HEK293 (cell line): ENCODE measurements at regions not wholly inside any gene's neighbourhood (a gene's known extent, or its start where the extent isn't known, plus 50 kb on each side); places are given as distances from the start of the nearest gene placed in this dataset.

Source experiments
- CTCF ChIA-PET: fragments of 350-600 bp; formaldehyde crosslinking; extraction: SDS; loops from one replicate; lab custom pipeline; 2021; ENCODE audit warnings: antibody characterized with exemption; lab: Yijun Ruan, JAX
- POLR2A ChIA-PET: fragments of 300-600 bp; formaldehyde crosslinking; extraction: SDS; loops from one replicate; lab custom pipeline; 2020; ENCODE audit warnings: antibody characterized with exemption, inconsistent platforms; lab: Yijun Ruan, JAX
- H3K27ac ChIP-seq: fragments of 200-500 bp; sonication (Bioruptor generic); 2 replicates; pipeline ENCODE4 v1.5.1; 2014; ENCODE audit warnings: low read depth, low read length, control low read depth, inconsistent platforms; ENCODE audit errors: extremely low read depth
- H3K36me3 ChIP-seq, 2 experiments: fragments of 200-500 bp in 1 of 2; sonication (Bioruptor generic) in 1 of 2; 1 replicate in 1 of 2; 2 replicates in 1 of 2; pipeline ENCODE4 v1.5.1; 2014 to 2017; ENCODE audit warnings: inconsistent platforms in 2 of 2, low read length in 2 of 2; ENCODE audit not compliant: control insufficient read depth in 2 of 2, insufficient read depth in 1 of 2
- H3K4me1 ChIP-seq: fragments of 200-500 bp; sonication (Bioruptor generic); 2 replicates; pipeline ENCODE4 v1.5.1; 2014; ENCODE audit warnings: mild to moderate bottlenecking, low read length, inconsistent platforms; ENCODE audit not compliant: control insufficient read depth, insufficient read depth
- H3K4me3 ChIP-seq: 2 replicates; pipeline ENCODE4 v1.5.1; 2011; ENCODE audit warnings: low read depth, mild to moderate bottlenecking, control low read depth, low read length, moderate library complexity
- H3K9me3 ChIP-seq: fragments of 200-500 bp; sonication (Bioruptor generic); 2 replicates; pipeline ENCODE4 v1.5.1; 2014; ENCODE audit warnings: low read depth, low read length, inconsistent platforms; ENCODE audit not compliant: control insufficient read depth, insufficient read depth
- BCL11B ChIP-seq: fragments of 450-650 bp; formaldehyde crosslinking; IDR thresholded peaks from 2 replicates; pipeline ENCODE4 v1.5.1; 2016; ENCODE audit warnings: low read depth, missing biosample characterization, missing genetic modification characterization
- GLI2 ChIP-seq: fragments of 450-650 bp; formaldehyde crosslinking; IDR thresholded peaks from 2 replicates; pipeline ENCODE4; 2017; ENCODE audit warnings: missing biosample characterization, missing genetic modification characterization, low read depth, borderline replicate concordance
- HOXA7 ChIP-seq: sonication (generic); formaldehyde crosslinking; IDR thresholded peaks from 2 replicates; pipeline ENCODE4 v1.8.1; 2022; ENCODE audit warnings: missing genetic modification reagents, borderline replicate concordance
- HOXD13 ChIP-seq: sonication (generic); formaldehyde crosslinking; IDR thresholded peaks from 2 replicates; pipeline ENCODE4 v1.8.0; 2022; ENCODE audit warnings: missing genetic modification reagents, borderline replicate concordance
- KLF1 ChIP-seq: fragments of 450-650 bp; formaldehyde crosslinking; IDR thresholded peaks from 2 replicates; pipeline ENCODE4 v1.5.1; 2016; ENCODE audit warnings: missing biosample characterization, missing genetic modification characterization
- KLF16 ChIP-seq: fragments of 450-650 bp; formaldehyde crosslinking; IDR thresholded peaks from 2 replicates; pipeline ENCODE4 v1.5.1; 2017; ENCODE audit warnings: missing biosample characterization, missing genetic modification characterization
- KLF9 ChIP-seq: fragments of 450-650 bp; formaldehyde crosslinking; IDR thresholded peaks from 2 replicates; pipeline ENCODE4 v1.5.1; 2016; ENCODE audit warnings: missing biosample characterization, missing genetic modification characterization, low read depth
- MEIS1 ChIP-seq: sonication (generic); formaldehyde crosslinking; IDR thresholded peaks from 2 replicates; pipeline ENCODE4 v1.8.1; 2022; ENCODE audit warnings: missing genetic modification reagents, mild to moderate bottlenecking, borderline replicate concordance
- MZF1 ChIP-seq: fragments of 450-650 bp; formaldehyde crosslinking; IDR thresholded peaks from 2 replicates; pipeline ENCODE4 v1.5.1; 2017; ENCODE audit warnings: missing biosample characterization, missing genetic modification characterization, borderline replicate concordance
- SETDB1 ChIP-seq: IDR thresholded peaks from one replicate; pipeline ENCODE4 v1.6.1; 2017; ENCODE audit warnings: mild to moderate bottlenecking, low read length, moderate library complexity, mixed read lengths; ENCODE audit not compliant: insufficient read length
- SP2 ChIP-seq: fragments of 450-650 bp; formaldehyde crosslinking; IDR thresholded peaks from 2 replicates; pipeline ENCODE4 v1.5.1; 2016; ENCODE audit warnings: missing biosample characterization, missing genetic modification characterization
- ZFP3 ChIP-seq: fragments of 450-650 bp; formaldehyde crosslinking; IDR thresholded peaks from 2 replicates; pipeline ENCODE4 v1.5.1; 2016; ENCODE audit warnings: low read depth, missing biosample characterization, missing genetic modification characterization
- ZFP69B ChIP-seq: fragments of 450-650 bp; formaldehyde crosslinking; IDR thresholded peaks from 2 replicates; pipeline ENCODE4 v1.5.1; 2016; ENCODE audit warnings: missing biosample characterization, missing genetic modification characterization
- ZIC2 ChIP-seq: fragments of 450-650 bp; formaldehyde crosslinking; IDR thresholded peaks from 2 replicates; pipeline ENCODE4 v1.5.1; 2016; ENCODE audit warnings: missing biosample characterization, missing genetic modification characterization
- ZNF112 ChIP-seq: fragments of 450-650 bp; formaldehyde crosslinking; IDR thresholded peaks from 2 replicates; pipeline ENCODE4 v1.5.0; 2017; ENCODE audit warnings: missing biosample characterization, missing genetic modification characterization
- ZNF132 ChIP-seq: fragments of 450-650 bp; formaldehyde crosslinking; IDR thresholded peaks from 2 replicates; pipeline ENCODE4 v1.5.1; 2017; ENCODE audit warnings: missing biosample characterization, missing genetic modification characterization, borderline replicate concordance
- ZNF175 ChIP-seq: fragments of 450-650 bp; formaldehyde crosslinking; IDR thresholded peaks from 2 replicates; pipeline ENCODE4 v1.5.1; 2016; ENCODE audit warnings: missing biosample characterization, missing genetic modification characterization
- ZNF221 ChIP-seq: fragments of 450-650 bp; formaldehyde crosslinking; IDR thresholded peaks from 2 replicates; pipeline ENCODE4 v1.5.1; 2017; ENCODE audit warnings: missing biosample characterization, missing genetic modification characterization, borderline replicate concordance
- ZNF292 ChIP-seq: fragments of 450-650 bp; formaldehyde crosslinking; IDR thresholded peaks from 2 replicates; pipeline ENCODE4 v1.5.1; 2016; ENCODE audit warnings: low read depth, missing biosample characterization, missing genetic modification characterization, borderline replicate concordance
- ZNF426 ChIP-seq: fragments of 450-650 bp; formaldehyde crosslinking; IDR thresholded peaks from 2 replicates; pipeline ENCODE4 v1.5.1; 2017; ENCODE audit warnings: missing biosample characterization, missing genetic modification characterization, mild to moderate bottlenecking, inconsistent platforms, moderate library complexity
- ZNF510 ChIP-seq: fragments of 450-650 bp; formaldehyde crosslinking; IDR thresholded peaks from 2 replicates; pipeline ENCODE4 v1.5.1; 2018; ENCODE audit warnings: mild to moderate bottlenecking, missing genetic modification characterization, missing biosample characterization; ENCODE audit not compliant: insufficient replicate concordance
- ZNF530 ChIP-seq: fragments of 450-650 bp; formaldehyde crosslinking; IDR thresholded peaks from 2 replicates; pipeline ENCODE4 v1.5.1; 2016; ENCODE audit warnings: low read depth, missing biosample characterization, missing genetic modification characterization
- ZNF558 ChIP-seq: fragments of 450-650 bp; formaldehyde crosslinking; IDR thresholded peaks from 2 replicates; pipeline ENCODE4 v1.5.1; 2016; ENCODE audit warnings: missing biosample characterization, missing genetic modification characterization
- ZNF561 ChIP-seq: fragments of 450-650 bp; IDR thresholded peaks from 2 replicates; pipeline ENCODE4 v1.5.1; 2018; ENCODE audit warnings: missing biosample characterization, missing genetic modification characterization, borderline replicate concordance
- ZNF610 ChIP-seq: fragments of 450-650 bp; formaldehyde crosslinking; IDR thresholded peaks from 2 replicates; pipeline ENCODE4 v1.5.1; 2016; ENCODE audit warnings: missing biosample characterization, missing genetic modification characterization, borderline replicate concordance
- ZNF658 ChIP-seq: fragments of 450-650 bp; formaldehyde crosslinking; IDR thresholded peaks from 2 replicates; pipeline ENCODE4; 2016; ENCODE audit warnings: missing biosample characterization, missing genetic modification characterization
- ZNF837 ChIP-seq: fragments of 450-650 bp; formaldehyde crosslinking; IDR thresholded peaks from 2 replicates; pipeline ENCODE4 v1.5.1; 2016; ENCODE audit warnings: missing biosample characterization, missing genetic modification characterization
- ZSCAN30 ChIP-seq: fragments of 450-650 bp; IDR thresholded peaks from 2 replicates; pipeline ENCODE4 v1.5.1; 2018; ENCODE audit warnings: missing biosample characterization, mild to moderate bottlenecking, missing genetic modification characterization, moderate library complexity
- TF ChIP-seq, protein P1 (sequence below): fragments of 450-650 bp; IDR thresholded peaks from 2 replicates; pipeline ENCODE4 v1.5.1; 2018; ENCODE audit warnings: missing biosample characterization, mild to moderate bottlenecking, missing genetic modification characterization
- TF ChIP-seq, protein P2 (sequence below): fragments of 450-650 bp; formaldehyde crosslinking; IDR thresholded peaks from 2 replicates; pipeline ENCODE4 v1.5.1; 2016; ENCODE audit warnings: missing biosample characterization, missing genetic modification characterization, low read depth
- TF ChIP-seq, protein P3 (sequence below): fragments of 450-650 bp; IDR thresholded peaks from 2 replicates; pipeline ENCODE4 v1.5.1; 2018; ENCODE audit warnings: missing biosample characterization, missing genetic modification characterization

DNA sequence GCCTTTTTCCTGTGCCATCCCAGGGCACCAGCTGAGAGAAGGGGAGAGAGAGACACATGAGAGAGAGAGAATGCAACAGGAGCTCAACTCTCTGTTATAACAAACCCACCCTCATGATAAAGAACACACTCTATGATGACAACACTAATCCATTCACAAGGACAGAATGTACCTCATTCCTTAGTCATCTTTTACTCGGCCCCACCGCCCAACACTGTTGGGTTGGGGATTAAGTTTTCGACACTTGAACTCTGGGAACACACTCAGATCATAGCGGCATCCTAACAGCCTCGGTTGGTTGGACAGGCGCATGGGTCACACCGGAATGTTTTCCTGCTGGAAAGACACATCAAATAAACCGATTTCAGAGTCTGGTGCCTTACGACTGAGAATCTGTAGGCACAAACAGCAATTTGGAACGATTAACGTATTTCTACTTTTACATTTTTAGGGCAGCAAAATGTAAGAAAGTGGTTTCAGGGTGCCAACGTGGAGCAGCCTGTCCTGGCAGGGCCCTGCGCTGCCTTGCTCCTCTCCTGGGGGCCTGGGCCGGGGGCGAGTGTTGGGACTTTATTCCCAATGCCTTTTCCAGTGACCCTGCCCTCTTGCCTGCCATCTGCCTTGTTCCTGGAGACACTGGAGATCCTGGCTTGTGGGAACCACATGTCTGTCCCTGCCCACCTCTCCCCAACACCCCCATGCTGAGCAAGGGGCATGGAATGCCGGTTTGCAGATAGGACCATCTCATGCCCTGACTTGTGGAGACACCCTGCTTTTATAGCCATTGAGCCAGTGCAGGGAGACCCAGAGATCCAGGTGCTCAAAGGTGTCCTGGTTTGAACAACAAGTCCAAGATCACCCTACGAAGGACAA, 287.0 kb downstream of the TCERG1L start (continued):
- TF ChIP-seq ZNF837 (tag by site-specific recombination) (no peak), ZNF112 (tag by site-specific recombination) (no peak), MZF1 (tag by site-specific recombination) (no peak), ZNF561 (tag by site-specific recombination) (no peak)
- TF ChIP-seq, all 188 proteins: peak for 0

DNA sequence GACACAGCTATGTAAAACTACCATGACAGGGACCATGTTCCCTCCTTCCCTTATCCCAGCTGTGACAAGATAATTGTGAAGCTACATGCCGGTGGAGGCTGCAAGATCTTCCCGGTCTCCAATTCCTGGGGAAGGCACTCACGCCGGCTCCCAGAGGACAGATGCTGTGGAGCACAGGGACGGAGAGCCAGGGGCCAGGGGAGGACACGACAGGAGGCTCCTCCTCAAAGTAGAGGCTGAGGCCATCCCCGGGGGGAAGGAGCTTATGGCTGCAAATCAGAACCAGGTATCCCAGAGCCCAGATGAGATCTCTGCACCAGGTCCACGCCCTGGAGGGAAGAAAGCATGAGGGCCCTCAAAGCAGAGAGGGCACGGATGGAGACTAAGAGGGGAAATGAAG, 286.2 kb downstream of the TCERG1L start:
- POLR2A ChIA-PET, result no interaction called here
- Histone ChIP-seq H3K36me3 (no peaks in the 10 kb centered on the region), H3K9me3 (no peaks in the 10 kb centered on the region), H3K4me3 (no peak overlapping the region), H3K4me1 (no peaks in the 10 kb centered on the region), H3K27ac (no peak overlapping the region)
- TF ChIP-seq ZNF175 (tag by site-specific recombination) (no peak), ZNF558 (tag by site-specific recombination) (no peak), ZFP69B (tag by site-specific recombination) (no peak), HOXA7 (no peak), KLF9 (tag by site-specific recombination) (no peak), ZSCAN30 (no peak), SP2 (tag by site-specific recombination) (no peak), KLF16 (tag by site-specific recombination) (no peak), ZIC2 (no peak), ZNF112 (tag by site-specific recombination) (no peak), ZNF530 (tag by site-specific recombination) (no peak), ZNF221 (tag by site-specific recombination) (no peak), MEIS1 (no peak), KLF1 (tag by site-specific recombination) (no peak), ZNF292 (tag by site-specific recombination) (no peak), ZNF426 (tag by site-specific recombination) (no peak), ZNF658 (tag by site-specific recombination) (no peak)
- TF ChIP-seq, protein P1, sequence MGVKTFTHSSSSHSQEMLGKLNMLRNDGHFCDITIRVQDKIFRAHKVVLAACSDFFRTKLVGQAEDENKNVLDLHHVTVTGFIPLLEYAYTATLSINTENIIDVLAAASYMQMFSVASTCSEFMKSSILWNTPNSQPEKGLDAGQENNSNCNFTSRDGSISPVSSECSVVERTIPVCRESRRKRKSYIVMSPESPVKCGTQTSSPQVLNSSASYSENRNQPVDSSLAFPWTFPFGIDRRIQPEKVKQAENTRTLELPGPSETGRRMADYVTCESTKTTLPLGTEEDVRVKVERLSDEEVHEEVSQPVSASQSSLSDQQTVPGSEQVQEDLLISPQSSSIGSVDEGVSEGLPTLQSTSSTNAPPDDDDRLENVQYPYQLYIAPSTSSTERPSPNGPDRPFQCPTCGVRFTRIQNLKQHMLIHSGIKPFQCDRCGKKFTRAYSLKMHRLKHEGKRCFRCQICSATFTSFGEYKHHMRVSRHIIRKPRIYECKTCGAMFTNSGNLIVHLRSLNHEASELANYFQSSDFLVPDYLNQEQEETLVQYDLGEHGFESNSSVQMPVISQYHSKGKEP (tag by site-specific recombination), result no peak
- CTCF ChIA-PET, result no interaction called here

DNA sequence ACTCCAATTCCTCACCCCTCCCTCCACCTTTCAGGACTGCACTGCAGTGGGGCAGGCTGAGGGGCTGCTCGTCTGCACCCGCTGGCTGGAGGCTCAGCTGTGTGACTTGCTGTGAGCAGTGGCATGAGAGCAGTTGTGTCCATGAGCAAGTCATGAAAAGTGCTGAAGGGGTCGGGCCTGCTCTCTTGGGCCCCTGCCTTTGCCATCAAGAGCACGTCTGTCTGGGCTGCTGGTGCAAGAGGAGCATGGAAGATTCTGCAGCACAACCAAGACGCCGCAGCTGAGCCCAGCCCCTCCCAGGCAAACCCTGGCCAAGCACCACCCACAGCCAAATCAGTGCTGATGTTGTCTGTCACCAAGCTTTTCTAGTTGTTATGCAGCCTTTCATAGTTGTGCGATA, 284.3 kb downstream of the TCERG1L start:
- ChIA-PET CTCF (no interaction called here), POLR2A (no interaction called here)
- Histone ChIP-seq H3K9me3 (no peaks in the 10 kb centered on the region), H3K4me3 (no peak overlapping the region), H3K27ac (no peak overlapping the region), H3K36me3 (no peaks in the 10 kb centered on the region), H3K4me1 (no peaks in the 10 kb centered on the region)
- TF ChIP-seq ZFP3 (tag by site-specific recombination), result no peak
- TF ChIP-seq BCL11B (tag by site-specific recombination), result no peak
- no peak for TF ChIP-seq KLF9 (tag by site-specific recombination)
- TF ChIP-seq, protein P2, sequence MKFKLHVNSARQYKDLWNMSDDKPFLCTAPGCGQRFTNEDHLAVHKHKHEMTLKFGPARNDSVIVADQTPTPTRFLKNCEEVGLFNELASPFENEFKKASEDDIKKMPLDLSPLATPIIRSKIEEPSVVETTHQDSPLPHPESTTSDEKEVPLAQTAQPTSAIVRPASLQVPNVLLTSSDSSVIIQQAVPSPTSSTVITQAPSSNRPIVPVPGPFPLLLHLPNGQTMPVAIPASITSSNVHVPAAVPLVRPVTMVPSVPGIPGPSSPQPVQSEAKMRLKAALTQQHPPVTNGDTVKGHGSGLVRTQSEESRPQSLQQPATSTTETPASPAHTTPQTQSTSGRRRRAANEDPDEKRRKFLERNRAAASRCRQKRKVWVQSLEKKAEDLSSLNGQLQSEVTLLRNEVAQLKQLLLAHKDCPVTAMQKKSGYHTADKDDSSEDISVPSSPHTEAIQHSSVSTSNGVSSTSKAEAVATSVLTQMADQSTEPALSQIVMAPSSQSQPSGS (tag by site-specific recombination), result no peak
- TF ChIP-seq ZNF510 (tag by site-specific recombination), result no peak
- TF ChIP-seq GLI2, result no peak
- TF ChIP-seq ZNF132 (tag by site-specific recombination), result no peak
- no peak for TF ChIP-seq HOXD13
- no peak for TF ChIP-seq ZNF610 (tag by site-specific recombination)
- no peak for TF ChIP-seq SETDB1
- TF ChIP-seq, protein P3, sequence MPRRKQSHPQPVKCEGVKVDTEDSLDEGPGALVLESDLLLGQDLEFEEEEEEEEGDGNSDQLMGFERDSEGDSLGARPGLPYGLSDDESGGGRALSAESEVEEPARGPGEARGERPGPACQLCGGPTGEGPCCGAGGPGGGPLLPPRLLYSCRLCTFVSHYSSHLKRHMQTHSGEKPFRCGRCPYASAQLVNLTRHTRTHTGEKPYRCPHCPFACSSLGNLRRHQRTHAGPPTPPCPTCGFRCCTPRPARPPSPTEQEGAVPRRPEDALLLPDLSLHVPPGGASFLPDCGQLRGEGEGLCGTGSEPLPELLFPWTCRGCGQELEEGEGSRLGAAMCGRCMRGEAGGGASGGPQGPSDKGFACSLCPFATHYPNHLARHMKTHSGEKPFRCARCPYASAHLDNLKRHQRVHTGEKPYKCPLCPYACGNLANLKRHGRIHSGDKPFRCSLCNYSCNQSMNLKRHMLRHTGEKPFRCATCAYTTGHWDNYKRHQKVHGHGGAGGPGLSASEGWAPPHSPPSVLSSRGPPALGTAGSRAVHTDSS (tag by site-specific recombination), result no peak
